Neutrophil (primary cell): ENCODE measurements at regions not wholly inside any gene's neighbourhood (a gene's known extent, or its start where the extent isn't known, plus 50 kb on each side); places are given as distances from the start of the nearest gene placed in this dataset.

Experiments
- H3K27ac ChIP-seq: fragments of 200-600 bp; sonication (generic); 2 replicates; pipeline ENCODE4 v1.5.1; 2016; ENCODE audit warnings: mild to moderate bottlenecking, moderate library complexity
- H3K27me3 ChIP-seq: fragments of 200-600 bp; sonication (generic); 2 replicates; pipeline ENCODE4 v1.6.0; 2016; ENCODE audit warnings: mild to moderate bottlenecking
- H3K36me3 ChIP-seq: fragments of 200-600 bp; sonication (generic); 2 replicates; pipeline ENCODE4 v1.5.1; 2017
- H3K4me1 ChIP-seq, 2 experiments: fragments of 200-600 bp in 1 of 2; sonication (generic) in 1 of 2; 1 replicate in 1 of 2; 2 replicates in 1 of 2; pipeline versions ENCODE4 v1.5.1 to v1.6.1; 2013 to 2016; ENCODE audit warnings: low read depth in 1 of 2, low read length in 1 of 2, mild to moderate bottlenecking in 1 of 2, moderate library complexity in 1 of 2; ENCODE audit not compliant: control insufficient read depth in 1 of 2, insufficient read depth in 1 of 2
- H3K4me3 ChIP-seq, 2 experiments: fragments of 200-600 bp in 1 of 2; sonication (generic) in 1 of 2; 1 replicate in 1 of 2; 2 replicates in 1 of 2; pipeline ENCODE4 v1.5.1; 2013 to 2016; ENCODE audit warnings: low read depth in 1 of 2, low read length in 1 of 2, mild to moderate bottlenecking in 1 of 2, moderate library complexity in 1 of 2
- H3K9me3 ChIP-seq: fragments of 200-600 bp; sonication (generic); 2 replicates; pipeline ENCODE4 v1.5.1; 2016
- CTCF ChIP-seq: fragments of 200-600 bp; sonication (generic); IDR thresholded peaks from 2 replicates; pipeline ENCODE4 v1.5.1; 2016; ENCODE audit warnings: antibody characterized with exemption

- Histone ChIP-seq H3K4me1 (peaks cover 5 to 16% of the 10 kb centered on the region in 2 experiments), H3K9me3 (no peaks in the 10 kb centered on the region), H3K27ac (no peak overlapping the region), H3K27me3 (no peaks in the 10 kb centered on the region), H3K36me3 (no peaks in the 10 kb centered on the region), H3K4me3 (no peak overlapping the region)
- TF ChIP-seq CTCF, result no peak
Observed at GRCh38 chr15:38665586-38666305, 101.1 kb upstream of the RASGRP1 start.

GRCh38 chr15:38666865-38667510 is 102.4 kb upstream of the RASGRP1 start:
- no peak for TF ChIP-seq CTCF
- Histone ChIP-seq H3K9me3 (no peaks in the 10 kb centered on the region), H3K27me3 (no peaks in the 10 kb centered on the region), H3K4me3 (no peak overlapping the region), H3K27ac (no peak overlapping the region), H3K36me3 (no peaks in the 10 kb centered on the region), H3K4me1 (peaks cover 1 to 12% of the 10 kb centered on the region in 2 experiments)

DNA sequence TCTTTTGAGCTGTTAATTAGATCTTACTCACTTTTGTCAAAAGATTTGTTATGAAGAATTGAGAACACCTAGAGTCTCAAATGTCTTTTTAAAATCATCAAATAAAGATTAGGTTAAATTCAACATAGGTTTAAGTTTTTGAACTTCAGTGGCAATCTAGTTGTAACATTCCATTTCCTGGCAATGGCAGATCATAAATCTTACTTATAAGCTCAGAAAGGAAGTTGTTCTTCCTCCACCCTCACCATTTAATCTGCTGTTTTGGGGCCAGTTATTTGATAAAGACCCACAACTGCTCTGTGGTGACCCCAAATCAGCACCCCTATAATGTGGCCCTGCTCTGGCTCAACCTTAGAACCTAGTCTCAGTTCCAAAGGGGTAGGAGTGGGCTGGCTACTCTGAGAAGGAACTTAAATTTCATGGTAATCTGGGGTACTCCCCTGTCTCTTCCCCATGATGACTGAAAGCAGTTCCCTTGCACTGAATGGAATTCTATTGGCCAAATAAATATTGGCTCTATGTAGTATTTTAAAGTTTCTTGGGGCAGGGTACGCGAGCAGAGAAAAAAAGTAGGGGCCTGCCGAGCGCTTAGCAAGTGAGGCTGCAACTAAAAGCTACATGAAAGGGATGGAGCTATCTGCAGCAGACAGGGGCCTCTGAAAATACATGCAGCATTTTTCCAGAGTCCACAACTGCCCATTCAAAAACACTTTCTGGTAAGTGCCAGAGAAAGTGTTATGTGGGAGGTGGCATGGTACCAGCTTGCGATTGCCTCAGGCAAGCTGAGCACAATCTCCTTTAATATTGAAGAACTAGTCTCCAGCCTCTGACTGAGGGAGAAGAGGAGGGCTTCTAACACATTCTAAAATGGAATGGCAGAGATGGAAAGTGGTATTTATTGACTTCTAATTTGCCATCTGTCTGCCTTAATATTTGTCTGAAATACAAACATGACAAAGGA is 103.6 kb upstream of the RASGRP1 start:
- no peak overlapping the region for H3K27ac ChIP-seq
- no peaks in the 10 kb centered on the region for H3K36me3 ChIP-seq
- peaks cover 5 to 15% of the 10 kb centered on the region in 2 experiments for H3K4me1 ChIP-seq
- no peak overlapping the region for H3K4me3 ChIP-seq
- no peaks in the 10 kb centered on the region for H3K9me3 ChIP-seq
- H3K27me3 ChIP-seq, result no peaks in the 10 kb centered on the region
- TF ChIP-seq CTCF, result no peak

GRCh38 chr15:38668898-38669391 is 104.3 kb upstream of the RASGRP1 start:
- peaks cover 5 to 15% of the 10 kb centered on the region in 2 experiments for H3K4me1 ChIP-seq
- H3K36me3 ChIP-seq, result no peaks in the 10 kb centered on the region
- H3K9me3 ChIP-seq, result no peaks in the 10 kb centered on the region
- no peak overlapping the region for H3K4me3 ChIP-seq
- no peaks in the 10 kb centered on the region for H3K27me3 ChIP-seq
- no peak for TF ChIP-seq CTCF
- no peak overlapping the region for H3K27ac ChIP-seq
